ENCODE measurements at regions not wholly inside any gene's neighbourhood (a gene's known extent, or its start where the extent isn't known, plus 50 kb on each side); places are given as distances from the start of the nearest gene placed in this dataset.

DNA sequence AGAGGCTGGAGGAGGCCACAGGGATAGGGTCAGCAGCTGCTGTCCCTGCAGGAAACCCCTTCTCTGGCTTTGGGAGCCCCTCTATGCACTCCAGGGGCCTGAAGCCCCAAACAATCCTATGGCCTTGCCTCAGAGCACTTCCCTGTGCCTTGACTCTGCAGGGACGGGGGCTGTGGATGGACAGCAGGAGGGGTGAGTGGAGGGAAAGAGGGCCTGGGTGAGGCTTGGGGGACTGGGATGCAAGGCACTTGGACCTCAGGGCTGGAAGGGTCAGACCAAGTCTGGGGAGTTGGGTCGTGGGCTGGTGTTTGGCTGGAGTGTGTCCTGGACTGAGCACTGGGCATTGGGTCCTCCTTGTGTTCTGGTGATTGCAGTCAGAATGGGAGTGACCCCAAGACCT is 769.8 kb downstream of the EPHA3 start (continued):
- TF ChIP-seq PHF8 (conservative IDR thresholded peaks at IDR 0.05; ENCODE audit: low read depth, low read length) (no peak), JUN (IDR thresholded peaks at IDR 0.05; ENCODE audit: low read depth, low read length) (no peak)

All from H1 (cell line).